ENCODE measurements at regions not wholly inside any gene's neighbourhood (a gene's known extent, or its start where the extent isn't known, plus 50 kb on each side); places are given as distances from the start of the nearest gene placed in this dataset.

DNA sequence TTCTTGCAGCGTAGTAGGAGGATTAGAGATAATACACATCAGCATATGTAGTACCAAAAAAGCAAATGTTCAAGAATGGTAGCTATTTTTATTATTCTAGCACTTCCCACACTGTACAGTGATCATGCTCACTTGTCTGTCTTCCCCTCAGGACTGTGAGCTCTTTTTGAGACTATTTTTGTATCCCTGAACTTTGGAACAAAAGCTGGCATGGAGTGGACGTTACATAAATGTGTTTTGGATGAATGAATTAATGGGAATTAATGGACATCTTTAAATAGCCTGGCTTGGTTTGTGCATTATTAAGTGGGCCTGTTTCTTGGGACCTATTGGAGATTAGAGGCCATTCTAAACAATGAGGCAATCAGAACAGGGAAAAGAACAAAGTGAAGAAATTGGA is 243.7 kb downstream of the CD83 start (continued):
- TF ChIP-seq, protein P1, sequence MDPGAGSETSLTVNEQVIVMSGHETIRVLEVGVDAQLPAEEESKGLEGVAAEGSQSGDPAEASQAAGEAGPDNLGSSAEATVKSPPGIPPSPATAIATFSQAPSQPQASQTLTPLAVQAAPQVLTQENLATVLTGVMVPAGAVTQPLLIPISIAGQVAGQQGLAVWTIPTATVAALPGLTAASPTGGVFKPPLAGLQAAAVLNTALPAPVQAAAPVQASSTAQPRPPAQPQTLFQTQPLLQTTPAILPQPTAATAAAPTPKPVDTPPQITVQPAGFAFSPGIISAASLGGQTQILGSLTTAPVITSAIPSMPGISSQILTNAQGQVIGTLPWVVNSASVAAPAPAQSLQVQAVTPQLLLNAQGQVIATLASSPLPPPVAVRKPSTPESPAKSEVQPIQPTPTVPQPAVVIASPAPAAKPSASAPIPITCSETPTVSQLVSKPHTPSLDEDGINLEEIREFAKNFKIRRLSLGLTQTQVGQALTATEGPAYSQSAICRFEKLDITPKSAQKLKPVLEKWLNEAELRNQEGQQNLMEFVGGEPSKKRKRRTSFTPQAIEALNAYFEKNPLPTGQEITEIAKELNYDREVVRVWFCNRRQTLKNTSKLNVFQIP (CRISPR knock-in tag; IDR thresholded peaks at IDR 0.05; ENCODE audit: borderline replicate concordance, low read depth) = no peak
- TF ChIP-seq CSDC2 (CRISPR knock-in tag; IDR thresholded peaks at IDR 0.05) = no peak
- TF ChIP-seq BACH2 (CRISPR knock-in tag; IDR thresholded peaks at IDR 0.05; ENCODE audit: borderline replicate concordance) = no peak
- no peak for TF ChIP-seq PPARA (CRISPR knock-in tag; IDR thresholded peaks at IDR 0.05; ENCODE audit: borderline replicate concordance)
- TF ChIP-seq CREB5 (CRISPR knock-in tag; IDR thresholded peaks at IDR 0.05; ENCODE audit: low read depth) = no peak
- no peak for TF ChIP-seq ISL1 (CRISPR knock-in tag; IDR thresholded peaks at IDR 0.05)
- TF ChIP-seq RARB (CRISPR knock-in tag; IDR thresholded peaks at IDR 0.05) = no peak
- TF ChIP-seq OSR1 (CRISPR knock-in tag; IDR thresholded peaks at IDR 0.05) = no peak

GRCh38 chr6:14361956-14362587 is 244.5 kb downstream of the CD83 start:
- TF ChIP-seq ZFP3 (CRISPR knock-in tag; IDR thresholded peaks at IDR 0.05) (no peak), GLIS3 (CRISPR knock-in tag; IDR thresholded peaks at IDR 0.05) (no peak), ZNF70 (CRISPR knock-in tag; IDR thresholded peaks at IDR 0.05) (no peak), PPARA (CRISPR knock-in tag; IDR thresholded peaks at IDR 0.05; ENCODE audit: borderline replicate concordance) (no peak), OSR1 (CRISPR knock-in tag; IDR thresholded peaks at IDR 0.05) (no peak), PATZ1 (CRISPR knock-in tag; IDR thresholded peaks at IDR 0.05; ENCODE audit: borderline replicate concordance) (no peak), SNAI2 (CRISPR knock-in tag; IDR thresholded peaks at IDR 0.05) (no peak), ISL1 (CRISPR knock-in tag; IDR thresholded peaks at IDR 0.05) (no peak), RARB (CRISPR knock-in tag; IDR thresholded peaks at IDR 0.05) (no peak), BACH2 (CRISPR knock-in tag; IDR thresholded peaks at IDR 0.05; ENCODE audit: borderline replicate concordance) (no peak), CSDC2 (CRISPR knock-in tag; IDR thresholded peaks at IDR 0.05) (no peak), ARNTL (CRISPR knock-in tag; IDR thresholded peaks at IDR 0.05; ENCODE audit: borderline replicate concordance, low read depth) (no peak), ESRRG (CRISPR knock-in tag; IDR thresholded peaks at IDR 0.05) (no peak)
- TF ChIP-seq, protein P1 (CRISPR knock-in tag; IDR thresholded peaks at IDR 0.05; ENCODE audit: borderline replicate concordance, low read depth) = no peak
- ATAC-seq = no peak

DNA sequence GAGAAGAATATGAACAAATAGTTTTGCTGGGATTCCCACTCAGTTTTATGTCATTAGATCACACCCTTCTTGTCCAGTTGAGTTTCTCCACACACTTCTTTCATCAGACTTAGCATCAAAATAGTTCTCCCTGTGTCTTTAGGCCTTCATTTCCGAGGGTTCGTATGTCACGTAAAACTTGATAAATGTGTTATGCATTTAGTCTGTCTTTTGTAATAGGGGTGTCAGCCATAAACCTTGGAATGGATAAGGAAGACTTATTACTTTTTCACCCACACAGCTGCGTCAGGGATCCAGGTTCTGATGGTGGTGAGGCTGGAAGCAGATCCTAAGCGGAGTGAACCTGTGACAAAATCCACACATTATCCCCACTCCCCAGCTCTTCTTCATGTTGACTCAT is 246.8 kb downstream of the CD83 start:
- ATAC-seq = no peak
- TF ChIP-seq, protein P2, sequence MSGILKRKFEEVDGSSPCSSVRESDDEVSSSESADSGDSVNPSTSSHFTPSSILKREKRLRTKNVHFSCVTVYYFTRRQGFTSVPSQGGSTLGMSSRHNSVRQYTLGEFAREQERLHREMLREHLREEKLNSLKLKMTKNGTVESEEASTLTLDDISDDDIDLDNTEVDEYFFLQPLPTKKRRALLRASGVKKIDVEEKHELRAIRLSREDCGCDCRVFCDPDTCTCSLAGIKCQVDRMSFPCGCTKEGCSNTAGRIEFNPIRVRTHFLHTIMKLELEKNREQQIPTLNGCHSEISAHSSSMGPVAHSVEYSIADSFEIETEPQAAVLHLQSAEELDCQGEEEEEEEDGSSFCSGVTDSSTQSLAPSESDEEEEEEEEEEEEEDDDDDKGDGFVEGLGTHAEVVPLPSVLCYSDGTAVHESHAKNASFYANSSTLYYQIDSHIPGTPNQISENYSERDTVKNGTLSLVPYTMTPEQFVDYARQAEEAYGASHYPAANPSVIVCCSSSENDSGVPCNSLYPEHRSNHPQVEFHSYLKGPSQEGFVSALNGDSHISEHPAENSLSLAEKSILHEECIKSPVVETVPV (CRISPR knock-in tag; IDR thresholded peaks at IDR 0.05) = no peak
- TF ChIP-seq ZNF70 (CRISPR knock-in tag; IDR thresholded peaks at IDR 0.05) (no peak), ARNTL (CRISPR knock-in tag; IDR thresholded peaks at IDR 0.05; ENCODE audit: borderline replicate concordance, low read depth) (no peak), ISL1 (CRISPR knock-in tag; IDR thresholded peaks at IDR 0.05) (no peak), ZFP3 (CRISPR knock-in tag; IDR thresholded peaks at IDR 0.05) (no peak), OSR1 (CRISPR knock-in tag; IDR thresholded peaks at IDR 0.05) (no peak), ESRRG (CRISPR knock-in tag; IDR thresholded peaks at IDR 0.05) (no peak), CSDC2 (CRISPR knock-in tag; IDR thresholded peaks at IDR 0.05) (no peak), RARB (CRISPR knock-in tag; IDR thresholded peaks at IDR 0.05) (no peak), SNAI2 (CRISPR knock-in tag; IDR thresholded peaks at IDR 0.05) (no peak), BACH2 (CRISPR knock-in tag; IDR thresholded peaks at IDR 0.05; ENCODE audit: borderline replicate concordance) (no peak), TCF4 (CRISPR knock-in tag; IDR thresholded peaks at IDR 0.05; ENCODE audit: borderline replicate concordance) (no peak), GLIS3 (CRISPR knock-in tag; IDR thresholded peaks at IDR 0.05) (no peak), ZFP30 (CRISPR knock-in tag; IDR thresholded peaks at IDR 0.05) (no peak), CREB5 (CRISPR knock-in tag; IDR thresholded peaks at IDR 0.05; ENCODE audit: low read depth) (no peak), ZNF565 (CRISPR knock-in tag; conservative IDR thresholded peaks at IDR 0.05; ENCODE audit: low read depth) (no peak), PPARA (CRISPR knock-in tag; IDR thresholded peaks at IDR 0.05; ENCODE audit: borderline replicate concordance) (no peak)
- TF ChIP-seq, protein P1 (CRISPR knock-in tag; IDR thresholded peaks at IDR 0.05; ENCODE audit: borderline replicate concordance, low read depth) = no peak
